ENCODE measurements at regions not wholly inside any gene's neighbourhood (a gene's known extent, or its start where the extent isn't known, plus 50 kb on each side); places are given as distances from the start of the nearest gene placed in this dataset.
"Not testable (repeated sequence)": the region's sequence is repeated elsewhere in the genome, so short reads cannot be mapped to it uniquely, and the experiment has no call there.

DNA sequence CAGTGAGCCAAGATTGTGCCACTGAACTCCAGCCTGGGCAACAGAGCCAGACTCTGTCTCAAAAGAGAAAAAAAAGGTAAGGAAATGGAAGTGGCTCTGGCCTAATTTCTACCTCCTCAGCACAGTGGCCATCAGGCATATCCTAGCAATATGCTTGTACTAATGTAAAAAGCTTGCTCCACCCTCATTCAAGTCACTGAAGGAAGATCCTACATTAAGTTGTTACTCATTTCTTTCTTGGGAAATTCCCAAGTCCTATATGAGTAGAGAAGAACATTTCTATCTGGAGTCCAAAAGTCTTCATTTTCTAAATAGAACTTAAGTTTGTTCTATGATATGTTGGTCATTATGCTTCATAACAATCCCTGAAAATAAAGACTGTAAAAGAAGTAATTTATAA lies 67.3 kb upstream of the HOXC13 start:
- no peak for DNase-seq (ENCODE audit: low read depth)

DNA sequence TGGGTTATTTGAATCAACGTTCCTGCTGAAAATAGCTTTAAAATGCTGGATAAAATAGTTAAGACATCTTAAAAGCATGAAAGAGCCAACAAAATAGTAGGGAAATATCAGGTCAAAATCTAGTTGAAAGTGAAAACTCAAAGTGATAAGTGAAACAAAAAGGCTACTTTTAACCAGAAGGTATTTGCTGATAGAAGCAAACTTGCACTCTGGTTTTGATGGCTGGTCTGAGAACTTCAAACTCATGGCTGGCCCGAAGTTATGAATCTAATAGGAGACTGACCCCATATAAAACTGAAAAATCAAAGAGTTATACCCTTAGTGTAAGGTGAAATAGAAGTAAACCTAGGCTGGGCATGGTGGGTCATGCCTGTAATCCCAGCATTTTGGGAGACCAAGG lies 66.3 kb upstream of the HOXC13 start:
- DNase-seq (ENCODE audit: low read depth): no peak

DNA sequence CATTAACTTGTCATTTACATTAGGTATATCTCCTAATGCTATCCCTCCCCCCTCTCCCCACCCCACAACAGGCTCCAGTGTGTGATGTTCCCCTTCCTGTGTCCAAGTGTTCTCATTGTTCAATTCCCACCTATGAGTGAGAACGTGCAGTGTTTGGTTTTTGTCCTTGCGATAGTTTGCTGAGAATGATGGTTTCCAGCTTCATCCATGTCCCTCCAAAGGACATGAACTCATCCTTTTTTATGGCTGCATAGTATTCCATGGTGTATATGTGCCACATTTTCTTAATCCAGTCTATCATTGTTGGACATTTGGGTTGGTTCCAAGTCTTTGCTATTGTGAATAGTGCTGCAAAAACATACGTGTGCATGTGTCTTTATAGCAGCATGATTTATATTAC lies 60.7 kb upstream of the HOXC13 start:
- DNase-seq (ENCODE audit: low read depth): not testable (repeated sequence)

DNA sequence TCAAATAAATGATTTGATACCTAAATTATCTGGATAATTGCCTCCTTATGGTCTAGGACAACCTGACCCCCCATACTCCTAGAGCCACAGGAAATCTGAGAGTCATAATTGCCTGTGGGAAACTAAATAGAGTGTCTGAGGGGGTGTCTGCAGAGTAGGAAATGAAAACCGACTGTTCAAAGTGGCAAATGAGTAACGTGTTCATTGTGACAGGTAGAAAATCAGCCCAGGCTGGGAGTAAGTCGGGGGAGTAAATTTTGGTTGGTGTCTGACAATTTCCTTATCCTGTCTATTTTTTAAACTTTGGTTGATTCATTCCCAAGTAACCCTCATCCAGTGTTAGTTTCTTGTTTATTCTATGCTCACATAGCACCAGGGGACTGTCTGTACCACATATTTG lies 51.6 kb upstream of the HOXC13 start:
- no peak for DNase-seq (ENCODE audit: low read depth)

DNA sequence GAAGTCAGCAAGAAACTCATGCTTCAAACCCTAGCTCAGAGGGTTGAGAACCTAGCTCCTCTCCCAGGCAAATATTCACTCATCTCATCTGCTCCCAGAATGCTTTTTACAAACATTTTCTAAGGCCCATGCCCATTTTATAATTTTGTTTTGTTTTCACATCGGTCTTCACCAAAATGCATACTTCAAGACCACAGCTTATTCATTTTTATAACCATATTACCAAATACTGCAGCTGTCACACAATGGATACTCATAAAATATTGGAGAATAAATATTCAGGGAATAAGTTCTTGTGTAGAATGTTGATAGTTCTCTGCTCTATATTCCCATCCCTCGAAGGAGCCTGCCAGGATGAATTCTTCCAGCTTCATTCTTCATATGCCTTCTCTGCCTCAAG lies 50.8 kb upstream of the HOXC13 start:
- no peak for DNase-seq (ENCODE audit: low read depth)

Measured in renal cortical epithelial cell (primary cell).